ENCODE measurements at regions not wholly inside any gene's neighbourhood (a gene's known extent, or its start where the extent isn't known, plus 50 kb on each side); places are given as distances from the start of the nearest gene placed in this dataset.

DNA sequence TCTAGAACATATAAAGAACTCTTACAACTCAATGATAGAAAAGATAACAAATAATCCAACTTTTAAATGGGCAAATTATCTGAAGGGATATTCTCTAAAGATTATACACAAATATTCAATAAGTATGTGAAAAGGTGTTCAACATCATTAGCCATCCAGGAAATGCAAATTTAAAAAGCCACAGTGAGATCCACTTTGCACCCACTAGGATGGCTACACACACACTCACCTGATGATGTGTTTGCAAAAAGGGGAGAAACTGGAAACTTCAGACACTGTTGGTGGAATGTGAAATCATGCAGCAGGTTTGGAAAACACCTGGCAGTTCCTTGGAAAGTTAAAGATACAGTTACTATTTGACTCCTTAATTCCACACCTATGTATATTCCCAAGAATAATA lies 87.2 kb upstream of the GYPC start:
- no peak for DNase-seq (ENCODE audit: low spot score)

DNA sequence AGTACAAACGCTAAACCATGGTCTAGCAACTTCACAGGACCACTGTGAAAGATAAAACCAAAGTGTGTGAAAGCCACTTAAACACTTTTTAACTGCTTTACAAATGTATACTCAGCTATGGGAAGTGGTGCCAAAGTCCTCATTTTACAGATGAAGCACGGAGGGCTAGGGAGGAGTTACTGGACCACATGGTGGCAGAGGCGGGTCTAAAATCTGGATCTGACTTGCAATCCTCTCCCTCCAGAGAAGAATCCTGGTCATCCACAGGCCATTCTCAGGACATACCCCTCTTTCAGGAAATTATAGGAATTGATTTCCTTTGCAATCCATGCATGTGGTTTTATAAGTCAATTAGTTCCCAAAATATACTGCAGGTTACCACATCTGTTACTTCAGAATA lies 84.6 kb upstream of the GYPC start:
- no peak for DNase-seq (ENCODE audit: low spot score)

- DNase-seq (ENCODE audit: low spot score): no peak
Measured at GRCh38 chr2:126575631-126576030, 80.3 kb upstream of the GYPC start.

GRCh38 chr2:126579868-126580267 lies 76.1 kb upstream of the GYPC start:
- DNase-seq (ENCODE audit: low spot score): no peak

GRCh38 chr2:126586317-126586716 lies 69.6 kb upstream of the GYPC start:
- no peak for DNase-seq (ENCODE audit: low spot score)

- no peak for DNase-seq (ENCODE audit: low spot score)
Measured at GRCh38 chr2:126599062-126599461, 56.9 kb upstream of the GYPC start.

DNA sequence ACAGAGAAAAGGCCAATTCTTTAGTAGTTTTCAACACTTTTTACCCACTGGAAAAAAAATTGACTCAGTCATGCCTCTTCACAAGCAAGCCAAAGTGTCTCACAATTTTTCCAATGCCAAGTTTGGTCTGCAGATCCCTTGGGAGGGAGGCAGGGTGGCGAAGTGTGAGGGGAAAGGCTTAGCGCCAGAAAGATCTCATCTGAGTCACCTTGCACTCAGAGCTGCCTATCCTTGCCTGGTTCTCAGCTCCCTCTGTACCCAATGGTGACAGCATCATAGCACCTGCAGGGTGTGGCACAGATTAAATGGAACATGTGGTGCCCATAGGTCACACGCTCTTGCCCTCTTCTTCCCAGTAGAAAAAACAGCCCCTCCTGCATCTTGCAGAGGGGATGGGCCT lies 55.2 kb upstream of the GYPC start:
- DNase-seq (ENCODE audit: low spot score): no peak

DNA sequence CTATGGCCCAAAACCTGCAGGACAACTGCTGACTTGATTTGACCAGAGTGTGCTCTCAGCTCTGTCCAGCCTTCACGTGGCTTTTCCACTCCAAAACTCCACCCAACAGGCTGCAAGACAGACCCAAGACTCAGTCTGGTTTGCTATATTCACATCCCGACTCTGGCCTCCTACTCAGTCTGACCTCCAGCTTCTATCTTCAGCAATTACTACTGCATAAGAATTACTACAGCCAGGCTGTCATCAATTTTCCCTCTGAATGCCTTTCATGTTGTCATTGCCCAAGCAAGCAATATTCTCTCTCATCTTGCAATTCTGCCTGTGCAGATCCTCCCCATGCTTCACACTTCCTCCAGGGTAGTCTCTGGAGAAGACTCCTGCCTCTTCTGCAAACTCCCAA lies 53.6 kb upstream of the GYPC start:
- DNase-seq (ENCODE audit: low spot score): no peak

All from H4 (cell line).